Smooth muscle cell (in vitro differentiated cells): ENCODE measurements at regions not wholly inside any gene's neighbourhood (a gene's known extent, or its start where the extent isn't known, plus 50 kb on each side); places are given as distances from the start of the nearest gene placed in this dataset.

ENCODE experiments used
- DNase-seq: peaks from one replicate; lab custom pipeline; 2025; ENCODE audit not compliant: unreplicated experiment; lab: John Stamatoyannopoulos, UW
- H2AFZ ChIP-seq: fragments of 200-600 bp; sonication (generic); 2 replicates; pipeline ENCODE4 v1.6.0; 2016; ENCODE audit warnings: antibody characterized with exemption, low read depth, mild to moderate bottlenecking
- H3F3A ChIP-seq: fragments of 200-600 bp; sonication (generic); 2 replicates; pipeline ENCODE4 v1.6.0; 2017; ENCODE audit warnings: antibody characterized with exemption, low read depth
- H3K27ac ChIP-seq: fragments of 200-600 bp; sonication (generic); 2 replicates; pipeline ENCODE4 v1.5.1; 2016; ENCODE audit warnings: low read depth, mild to moderate bottlenecking
- H3K27me3 ChIP-seq: fragments of 200-600 bp; sonication (generic); 2 replicates; pipeline ENCODE4 v1.6.1; 2016; ENCODE audit warnings: low read depth, mild to moderate bottlenecking
- H3K36me3 ChIP-seq: fragments of 200-600 bp; sonication (generic); 2 replicates; pipeline ENCODE4 v1.5.1; 2016; ENCODE audit warnings: low read depth
- H3K4me1 ChIP-seq: fragments of 200-600 bp; sonication (generic); 2 replicates; pipeline ENCODE4 v1.5.1; 2016; ENCODE audit warnings: low read depth
- H3K4me2 ChIP-seq: fragments of 200-600 bp; sonication (generic); 2 replicates; pipeline ENCODE4 v1.6.0; 2016; ENCODE audit warnings: mild to moderate bottlenecking
- H3K4me3 ChIP-seq: fragments of 200-600 bp; sonication (generic); 2 replicates; pipeline ENCODE4 v1.5.1; 2016; ENCODE audit warnings: mild to moderate bottlenecking
- H3K79me2 ChIP-seq: fragments of 200-600 bp; sonication (generic); 2 replicates; pipeline ENCODE4 v1.6.0; 2016; ENCODE audit warnings: low read depth, mild to moderate bottlenecking
- H3K9ac ChIP-seq: fragments of 200-600 bp; sonication (generic); 2 replicates; pipeline ENCODE4 v1.6.0; 2016; ENCODE audit warnings: low read depth
- H3K9me3 ChIP-seq: fragments of 200-600 bp; sonication (generic); replicated peaks from 2 replicates; pipeline ENCODE4 v1.5.1; 2016; ENCODE audit warnings: low read depth
- H4K20me1 ChIP-seq: fragments of 200-600 bp; sonication (generic); 2 replicates; pipeline ENCODE4 v1.6.0; 2016; ENCODE audit warnings: low read depth
- WGBS: methylation state at CpG from one replicate; pipeline ENCODE4 v1.1.7; 2016; ENCODE audit warnings: low lambda C conversion rate; 5-methylcytosine and 5-hydroxymethylcytosine counted together
- TF ChIP-seq, protein P1 (sequence below): fragments of 200-600 bp; sonication (generic); IDR thresholded peaks from 2 replicates; pipeline ENCODE4 v1.5.1; 2017; ENCODE audit warnings: borderline replicate concordance, mild to moderate bottlenecking, antibody characterized with exemption; ENCODE audit not compliant: insufficient read depth, poor library complexity, severe bottlenecking

DNA sequence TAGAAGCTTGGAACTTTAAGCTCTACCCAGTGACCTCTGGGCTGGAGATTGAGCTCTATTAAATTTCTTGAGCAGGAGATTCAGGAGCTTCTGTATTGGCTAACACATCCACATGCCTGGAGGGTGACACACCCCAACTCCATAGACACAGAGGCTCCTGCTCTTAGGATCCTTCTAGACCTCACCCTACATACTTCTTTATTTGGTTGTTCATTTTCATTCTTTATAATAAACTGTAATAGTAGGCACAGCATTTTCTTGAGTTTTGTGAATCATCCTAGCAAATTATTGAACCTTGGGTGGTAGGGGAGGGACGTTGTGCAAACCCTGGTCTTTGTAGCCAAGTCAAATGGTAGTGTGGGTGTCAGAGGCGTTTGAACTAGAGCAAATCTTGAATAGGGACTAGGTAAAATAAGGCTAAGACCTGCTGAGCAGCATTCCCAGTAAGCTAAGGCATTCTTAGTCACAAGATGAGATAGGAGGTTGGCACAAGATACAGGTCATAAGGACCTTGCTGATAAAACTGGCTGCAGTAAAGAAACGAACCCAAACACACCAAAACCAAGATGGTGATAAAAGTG is 323.8 kb upstream of the GALNT5 start:
- Histone ChIP-seq H3F3A (no peaks in the 10 kb centered on the region), H3K4me1 (no peaks in the 10 kb centered on the region), H3K4me2 (no peak overlapping the region), H3K79me2 (no peaks in the 10 kb centered on the region), H3K36me3 (no peaks in the 10 kb centered on the region), H3K9me3 (no peaks in the 10 kb centered on the region), H3K27ac (no peak overlapping the region), H3K9ac (no peak overlapping the region), H2AFZ (no peak overlapping the region), H3K4me3 (no peak overlapping the region), H4K20me1 (no peaks in the 10 kb centered on the region), H3K27me3 (no peaks in the 10 kb centered on the region)
- no peak for DNase-seq
- 72% methylated on average over 3 of the region's 3 CpGs for WGBS
- TF ChIP-seq, protein P1, sequence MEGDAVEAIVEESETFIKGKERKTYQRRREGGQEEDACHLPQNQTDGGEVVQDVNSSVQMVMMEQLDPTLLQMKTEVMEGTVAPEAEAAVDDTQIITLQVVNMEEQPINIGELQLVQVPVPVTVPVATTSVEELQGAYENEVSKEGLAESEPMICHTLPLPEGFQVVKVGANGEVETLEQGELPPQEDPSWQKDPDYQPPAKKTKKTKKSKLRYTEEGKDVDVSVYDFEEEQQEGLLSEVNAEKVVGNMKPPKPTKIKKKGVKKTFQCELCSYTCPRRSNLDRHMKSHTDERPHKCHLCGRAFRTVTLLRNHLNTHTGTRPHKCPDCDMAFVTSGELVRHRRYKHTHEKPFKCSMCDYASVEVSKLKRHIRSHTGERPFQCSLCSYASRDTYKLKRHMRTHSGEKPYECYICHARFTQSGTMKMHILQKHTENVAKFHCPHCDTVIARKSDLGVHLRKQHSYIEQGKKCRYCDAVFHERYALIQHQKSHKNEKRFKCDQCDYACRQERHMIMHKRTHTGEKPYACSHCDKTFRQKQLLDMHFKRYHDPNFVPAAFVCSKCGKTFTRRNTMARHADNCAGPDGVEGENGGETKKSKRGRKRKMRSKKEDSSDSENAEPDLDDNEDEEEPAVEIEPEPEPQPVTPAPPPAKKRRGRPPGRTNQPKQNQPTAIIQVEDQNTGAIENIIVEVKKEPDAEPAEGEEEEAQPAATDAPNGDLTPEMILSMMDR = no peak

DNA sequence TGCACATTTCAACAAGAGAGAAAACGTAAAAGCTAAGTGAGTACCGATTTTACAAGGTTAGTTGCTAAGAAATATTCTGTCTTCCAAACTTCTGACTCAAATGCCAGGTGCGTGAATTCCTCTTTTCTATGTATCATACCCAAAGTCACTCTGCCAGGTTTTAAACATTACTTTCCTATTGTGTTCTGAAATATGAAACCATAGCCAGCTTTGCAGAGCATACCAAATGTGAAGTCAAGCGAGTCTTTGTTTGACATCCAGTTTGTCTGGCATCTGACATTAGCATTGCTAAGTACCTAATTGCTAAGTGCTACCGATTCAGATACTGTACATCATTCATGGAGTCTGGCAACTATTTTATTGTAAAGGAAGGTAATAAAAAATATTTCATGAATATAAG is 321.9 kb upstream of the GALNT5 start:
- WGBS = 82% methylated on average over 5 of the region's 5 CpGs
- no peaks in the 10 kb centered on the region for H3K79me2 ChIP-seq
- no peak for DNase-seq
- H3K4me1 ChIP-seq = no peaks in the 10 kb centered on the region
- H3K4me2 ChIP-seq = no peak overlapping the region
- no peaks in the 10 kb centered on the region for H4K20me1 ChIP-seq
- no peaks in the 10 kb centered on the region for H3F3A ChIP-seq
- no peak overlapping the region for H2AFZ ChIP-seq
- no peak overlapping the region for H3K27ac ChIP-seq
- no peaks in the 10 kb centered on the region for H3K27me3 ChIP-seq
- TF ChIP-seq, protein P1 = no peak
- H3K9me3 ChIP-seq = no peaks in the 10 kb centered on the region
- no peak overlapping the region for H3K4me3 ChIP-seq
- no peak overlapping the region for H3K9ac ChIP-seq
- no peaks in the 10 kb centered on the region for H3K36me3 ChIP-seq

DNA sequence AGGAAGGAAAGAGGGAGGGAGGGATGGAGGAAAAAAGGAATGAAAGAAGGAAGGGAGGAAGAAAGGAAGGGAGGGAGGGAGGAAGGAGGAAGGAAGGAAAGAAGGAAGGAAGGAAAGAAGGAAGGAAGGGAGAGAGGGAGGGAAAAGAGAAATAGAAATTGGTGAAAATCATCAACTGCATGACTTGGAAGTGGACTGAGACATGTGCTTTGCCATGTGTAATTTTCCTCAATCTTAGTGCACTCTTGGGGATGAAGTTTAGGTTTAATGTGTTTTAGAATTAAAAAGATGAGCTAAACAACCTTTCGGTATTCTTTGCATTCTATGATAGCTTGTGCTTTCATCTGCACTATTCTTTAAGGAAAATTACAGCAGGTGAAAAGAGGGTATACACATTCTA is 320.1 kb upstream of the GALNT5 start:
- DNase-seq = no peak
- 69% methylated on average over 1 of the region's 1 CpG for WGBS
- H3K4me1 ChIP-seq = no peaks in the 10 kb centered on the region
- no peak overlapping the region for H2AFZ ChIP-seq
- H4K20me1 ChIP-seq = no peaks in the 10 kb centered on the region
- TF ChIP-seq, protein P1 = no peak
- no peaks in the 10 kb centered on the region for H3K36me3 ChIP-seq
- H3F3A ChIP-seq = no peaks in the 10 kb centered on the region
- no peak overlapping the region for H3K27ac ChIP-seq
- no peaks in the 10 kb centered on the region for H3K79me2 ChIP-seq
- H3K4me3 ChIP-seq = no peak overlapping the region
- H3K9me3 ChIP-seq = no peaks in the 10 kb centered on the region
- no peak overlapping the region for H3K4me2 ChIP-seq
- H3K9ac ChIP-seq = no peak overlapping the region
- H3K27me3 ChIP-seq = no peaks in the 10 kb centered on the region

DNA sequence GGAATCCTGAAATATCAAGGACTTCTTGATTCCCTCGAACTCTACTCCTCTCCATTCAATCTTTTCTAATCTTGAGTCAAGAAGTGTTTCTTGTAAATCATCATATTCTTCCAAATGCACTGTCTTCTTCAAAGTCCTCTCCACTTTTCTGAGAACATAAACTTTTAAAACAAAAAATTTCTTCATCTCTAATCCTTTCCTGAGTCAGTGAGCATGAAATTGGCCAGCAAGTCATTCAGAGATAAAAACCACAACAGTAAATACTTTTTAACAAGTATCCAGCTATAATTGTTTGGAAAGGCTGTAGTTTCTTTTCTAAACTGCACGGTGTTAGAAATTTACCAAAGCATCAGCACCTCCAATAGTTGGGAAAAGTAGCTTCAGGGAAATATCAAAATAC is 312.6 kb upstream of the GALNT5 start:
- Histone ChIP-seq H3K79me2 (no peaks in the 10 kb centered on the region), H3K9ac (no peak overlapping the region), H3K4me1 (no peaks in the 10 kb centered on the region), H4K20me1 (no peaks in the 10 kb centered on the region), H3F3A (no peaks in the 10 kb centered on the region), H3K27ac (no peak overlapping the region), H3K4me2 (no peak overlapping the region), H3K9me3 (no peaks in the 10 kb centered on the region), H3K36me3 (no peaks in the 10 kb centered on the region), H3K27me3 (no peaks in the 10 kb centered on the region), H3K4me3 (no peak overlapping the region), H2AFZ (no peak overlapping the region)
- 81% methylated on average over 2 of the region's 2 CpGs for WGBS
- TF ChIP-seq, protein P1 = no peak
- DNase-seq = no peak
